ENCODE measurements at regions not wholly inside any gene's neighbourhood (a gene's known extent, or its start where the extent isn't known, plus 50 kb on each side); places are given as distances from the start of the nearest gene placed in this dataset.
A peak's percentile ranks its signal among the peaks of the same experiment; 100 is the strongest.

- no peak for DNase-seq (ENCODE audit: low read depth)
Measured at GRCh38 chr1:199075792-199076191, 437.0 kb downstream of the PTPRC start.

GRCh38 chr1:199079994-199080393 is 441.2 kb downstream of the PTPRC start:
- no peak for DNase-seq (ENCODE audit: low read depth)
- no peak overlapping the region for H3K4me3 ChIP-seq (ENCODE audit: low read length)
- TF ChIP-seq CTCF (conservative IDR thresholded peaks at IDR 0.05; ENCODE audit: low read length) = no peak

More at GRCh38 chr1:199075792-199076191, 437.0 kb downstream of the PTPRC start:
- no peak overlapping the region for H3K4me3 ChIP-seq (ENCODE audit: low read length)
- no peak for TF ChIP-seq CTCF (conservative IDR thresholded peaks at IDR 0.05; ENCODE audit: low read length)

GRCh38 chr1:199081739-199082138 is 442.9 kb downstream of the PTPRC start:
- no peak for TF ChIP-seq CTCF (conservative IDR thresholded peaks at IDR 0.05; ENCODE audit: low read length)
- no peak overlapping the region for H3K4me3 ChIP-seq (ENCODE audit: low read length)
- peak; percentile 1 for DNase-seq (ENCODE audit: low read depth)

- no peak for DNase-seq (ENCODE audit: low read depth)
- no peak overlapping the region for H3K4me3 ChIP-seq (ENCODE audit: low read length)
- TF ChIP-seq CTCF (conservative IDR thresholded peaks at IDR 0.05; ENCODE audit: low read length) = no peak
Measured at GRCh38 chr1:199082778-199083389, 444.0 kb downstream of the PTPRC start.

- DNase-seq (ENCODE audit: low read depth) = peak; percentile 50
- TF ChIP-seq CTCF (conservative IDR thresholded peaks at IDR 0.05; ENCODE audit: low read length) = no peak
- no peak overlapping the region for H3K4me3 ChIP-seq (ENCODE audit: low read length)
Measured at GRCh38 chr1:199083680-199084079, 444.8 kb downstream of the PTPRC start.

GRCh38 chr1:199084293-199084692 is 445.5 kb downstream of the PTPRC start:
- peak; percentile 62 for DNase-seq (ENCODE audit: low read depth)
- TF ChIP-seq CTCF (conservative IDR thresholded peaks at IDR 0.05; ENCODE audit: low read length) = no peak

GRCh38 chr1:199085903-199086302 is 447.1 kb downstream of the PTPRC start:
- DNase-seq (ENCODE audit: low read depth) = no peak
- no peak for TF ChIP-seq CTCF (conservative IDR thresholded peaks at IDR 0.05; ENCODE audit: low read length)
- no peak overlapping the region for H3K4me3 ChIP-seq (ENCODE audit: low read length)

More at GRCh38 chr1:199084293-199084692, 445.5 kb downstream of the PTPRC start:
- no peak overlapping the region for H3K4me3 ChIP-seq (ENCODE audit: low read length)

All from AG10803 (cell line).